ENCODE measurements at regions not wholly inside any gene's neighbourhood (a gene's known extent, or its start where the extent isn't known, plus 50 kb on each side); places are given as distances from the start of the nearest gene placed in this dataset.
"Not testable (repeated sequence)": the region's sequence is repeated elsewhere in the genome, so short reads cannot be mapped to it uniquely, and the experiment has no call there.

DNA sequence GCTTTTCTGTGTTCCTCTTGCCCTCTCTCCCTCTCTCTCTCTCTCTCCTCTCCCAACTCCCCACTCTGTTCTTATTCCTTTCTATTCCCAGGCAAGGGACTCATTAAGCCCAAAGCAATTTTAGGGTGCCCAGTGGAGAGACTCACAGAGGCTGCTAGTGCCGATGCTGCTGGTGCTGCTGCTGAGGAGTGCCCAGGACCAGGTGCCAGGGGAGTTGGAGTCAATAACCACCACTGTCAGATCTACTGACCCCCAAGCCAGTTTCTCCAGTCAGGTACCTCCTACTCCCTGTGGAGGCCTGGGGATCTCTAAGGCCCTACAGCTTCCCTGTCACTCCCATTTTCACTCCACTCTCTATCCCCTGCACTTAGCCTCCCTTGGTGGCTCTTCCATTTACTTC is 54.2 kb upstream of the LAS1L start:
- H3K27me3 Mint-ChIP-seq (ENCODE audit: low read depth), result peaks cover 5% of the 10 kb centered on the region
- H3K36me3 Mint-ChIP-seq (ENCODE audit: low read depth), result no peaks in the 10 kb centered on the region
- no peak overlapping the region for H3K27ac Mint-ChIP-seq
- no peaks in the 10 kb centered on the region for H3K9me3 Mint-ChIP-seq
- H3K4me1 Mint-ChIP-seq (ENCODE audit: low read depth), result peaks cover 7% of the 10 kb centered on the region
- H3K4me3 Mint-ChIP-seq, result no peak overlapping the region

DNA sequence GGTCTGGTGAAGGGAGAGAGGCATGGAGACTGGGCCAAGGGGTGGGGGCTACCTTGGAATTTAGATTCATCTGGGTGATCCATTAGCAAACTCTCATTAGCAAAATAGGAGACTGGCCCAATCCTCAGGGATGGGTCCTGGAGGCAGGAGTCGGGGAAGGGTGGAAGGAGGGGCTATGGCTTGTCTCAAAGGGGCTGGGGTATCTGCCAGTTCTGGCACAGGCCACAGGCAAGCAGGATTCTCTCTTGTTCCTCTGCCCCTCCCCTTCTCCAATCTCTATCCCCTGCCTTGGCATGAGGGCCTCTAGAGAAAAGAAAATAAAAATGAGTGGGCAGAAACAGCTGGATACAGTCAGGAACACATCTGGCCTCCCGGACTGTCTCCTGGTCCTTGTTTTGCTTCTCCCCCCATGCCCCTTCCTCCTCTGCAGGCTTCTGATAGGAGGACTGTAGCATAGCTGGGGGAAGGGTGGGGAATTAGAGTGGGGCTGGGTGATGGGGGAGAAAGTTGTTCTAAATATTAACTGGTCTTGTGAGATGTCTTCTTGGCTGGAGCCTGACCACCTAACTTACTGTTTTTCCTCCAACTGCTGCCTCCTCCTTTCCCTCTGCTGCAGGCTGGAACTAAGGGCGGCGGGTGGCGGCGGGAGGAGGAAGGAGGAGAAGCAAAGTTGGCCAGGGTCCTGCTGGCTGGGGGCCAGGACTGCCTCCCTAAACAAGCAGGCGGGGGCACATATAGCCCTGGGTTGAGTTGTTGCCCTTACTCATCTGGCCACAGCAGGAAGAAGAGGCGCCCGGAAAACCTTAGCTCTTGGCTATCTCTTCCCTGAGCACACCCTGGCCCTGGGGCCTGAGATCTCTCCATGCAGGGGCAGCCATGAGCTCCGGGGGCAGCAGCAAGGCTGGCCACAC is 53.3 kb upstream of the LAS1L start:
- H3K4me1 Mint-ChIP-seq (ENCODE audit: low read depth), result peaks cover 5% of the 10 kb centered on the region
- no peaks in the 10 kb centered on the region for H3K9me3 Mint-ChIP-seq
- H3K36me3 Mint-ChIP-seq (ENCODE audit: low read depth), result no peaks in the 10 kb centered on the region
- H3K27ac Mint-ChIP-seq, result no peak overlapping the region
- H3K27me3 Mint-ChIP-seq (ENCODE audit: low read depth), result peaks cover 5% of the 10 kb centered on the region
- no peak overlapping the region for H3K4me3 Mint-ChIP-seq

DNA sequence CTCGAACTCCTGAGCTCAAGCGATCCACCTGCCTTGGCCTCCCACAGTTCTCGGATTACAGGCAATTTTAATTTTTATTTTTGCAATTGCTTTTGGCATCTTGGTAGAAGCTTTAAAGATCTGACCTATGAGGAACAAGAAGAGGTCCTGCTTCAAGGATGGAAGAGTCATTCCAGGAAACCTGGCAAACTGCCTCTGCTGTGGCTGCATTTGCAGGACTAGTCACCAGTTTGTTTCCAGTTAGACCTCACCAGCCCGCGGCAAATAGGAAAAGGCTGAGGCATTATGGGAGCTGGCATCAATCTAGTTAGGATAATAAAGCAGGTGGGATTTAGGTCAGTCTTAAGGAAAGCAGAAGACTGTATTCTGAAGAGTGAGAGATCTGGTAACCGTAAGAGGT is 51.9 kb upstream of the LAS1L start:
- Mint-ChIP-seq H3K4me1 (ENCODE audit: low read depth) (peaks cover 13% of the 10 kb centered on the region), H3K9me3 (no peaks in the 10 kb centered on the region)

DNA sequence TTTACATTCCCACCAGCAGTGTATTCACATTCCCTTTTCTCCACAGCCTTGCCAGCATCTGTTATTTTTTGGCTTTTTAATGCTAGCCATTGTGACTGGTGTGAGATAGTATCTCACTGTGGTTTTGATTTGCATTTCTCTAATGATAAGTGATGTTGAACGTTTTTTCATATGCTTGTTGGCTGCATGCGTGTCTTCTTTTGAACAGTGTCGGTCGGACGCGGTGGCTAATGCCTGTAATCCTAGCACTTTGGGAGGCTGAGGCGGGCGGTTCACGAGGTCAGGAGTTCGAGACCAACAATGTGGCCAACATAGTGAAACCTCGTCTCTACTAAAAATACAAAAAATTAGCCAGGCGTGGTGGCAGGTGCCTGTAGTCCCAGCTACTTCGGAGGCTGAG is 50.6 kb upstream of the LAS1L start:
- H3K4me3 Mint-ChIP-seq; H3K36me3 Mint-ChIP-seq (ENCODE audit: low read depth); H3K4me1 Mint-ChIP-seq (ENCODE audit: low read depth); H3K9me3 Mint-ChIP-seq; H3K27me3 Mint-ChIP-seq (ENCODE audit: low read depth); H3K27ac Mint-ChIP-seq: not testable (repeated sequence)

More for the DNA sequence above, 51.9 kb upstream of the LAS1L start:
- Mint-ChIP-seq H3K27ac (no peak overlapping the region), H3K4me3 (no peak overlapping the region), H3K36me3 (ENCODE audit: low read depth) (no peaks in the 10 kb centered on the region), H3K27me3 (ENCODE audit: low read depth) (peaks cover 5% of the 10 kb centered on the region)
